ENCODE measurements at regions not wholly inside any gene's neighbourhood (a gene's known extent, or its start where the extent isn't known, plus 50 kb on each side); places are given as distances from the start of the nearest gene placed in this dataset.

DNA sequence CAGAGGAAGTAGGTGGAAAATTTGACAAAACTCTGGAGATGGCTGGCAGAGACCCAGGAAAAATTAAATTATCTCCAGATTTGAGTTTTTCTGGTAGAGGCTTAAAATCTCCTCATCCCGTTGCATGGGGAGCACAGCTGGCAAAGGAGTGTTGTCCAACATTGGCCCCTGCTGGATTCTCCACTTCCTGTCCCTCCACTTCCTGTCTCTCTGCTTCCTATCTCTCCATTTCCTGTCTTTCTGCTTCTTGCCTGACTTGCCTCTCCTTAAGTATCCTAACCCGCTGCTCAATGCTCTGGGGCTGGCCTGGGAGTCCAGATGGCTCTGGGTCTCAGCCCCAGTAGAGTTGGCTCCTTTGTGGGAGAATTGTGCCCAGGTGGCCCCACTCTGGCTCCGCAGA lies 65.8 kb upstream of the EMX2 start:
- TF ChIP-seq, protein P1, sequence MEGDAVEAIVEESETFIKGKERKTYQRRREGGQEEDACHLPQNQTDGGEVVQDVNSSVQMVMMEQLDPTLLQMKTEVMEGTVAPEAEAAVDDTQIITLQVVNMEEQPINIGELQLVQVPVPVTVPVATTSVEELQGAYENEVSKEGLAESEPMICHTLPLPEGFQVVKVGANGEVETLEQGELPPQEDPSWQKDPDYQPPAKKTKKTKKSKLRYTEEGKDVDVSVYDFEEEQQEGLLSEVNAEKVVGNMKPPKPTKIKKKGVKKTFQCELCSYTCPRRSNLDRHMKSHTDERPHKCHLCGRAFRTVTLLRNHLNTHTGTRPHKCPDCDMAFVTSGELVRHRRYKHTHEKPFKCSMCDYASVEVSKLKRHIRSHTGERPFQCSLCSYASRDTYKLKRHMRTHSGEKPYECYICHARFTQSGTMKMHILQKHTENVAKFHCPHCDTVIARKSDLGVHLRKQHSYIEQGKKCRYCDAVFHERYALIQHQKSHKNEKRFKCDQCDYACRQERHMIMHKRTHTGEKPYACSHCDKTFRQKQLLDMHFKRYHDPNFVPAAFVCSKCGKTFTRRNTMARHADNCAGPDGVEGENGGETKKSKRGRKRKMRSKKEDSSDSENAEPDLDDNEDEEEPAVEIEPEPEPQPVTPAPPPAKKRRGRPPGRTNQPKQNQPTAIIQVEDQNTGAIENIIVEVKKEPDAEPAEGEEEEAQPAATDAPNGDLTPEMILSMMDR (conservative IDR thresholded peaks at IDR 0.05; ENCODE audit: low read length) = no peak
- TF ChIP-seq EZH2phosphoT487 (IDR thresholded peaks at IDR 0.05; ENCODE audit: borderline replicate concordance, low read depth, low read length) = no peak

Data from OCI-LY7 (cell line).